Loucy (cell line): ENCODE measurements at regions not wholly inside any gene's neighbourhood (a gene's known extent, or its start where the extent isn't known, plus 50 kb on each side); places are given as distances from the start of the nearest gene placed in this dataset.
"Not testable (repeated sequence)": the region's sequence is repeated elsewhere in the genome, so short reads cannot be mapped to it uniquely, and the experiment has no call there.

ENCODE experiments used
- H2AFZ ChIP-seq: fragments of 200-600 bp; sonication (generic); 2 replicates; pipeline ENCODE4 v1.6.0; 2016; ENCODE audit warnings: antibody characterized with exemption, mild to moderate bottlenecking, low read length, moderate library complexity
- H3F3A ChIP-seq: fragments of 200-600 bp; 2 replicates; pipeline ENCODE4 v1.6.0; 2016; ENCODE audit warnings: antibody characterized with exemption, low read depth, mild to moderate bottlenecking
- H3K27me3 ChIP-seq: fragments of 200-600 bp; sonication (generic); 2 replicates; pipeline ENCODE4 v1.6.1; 2014; ENCODE audit warnings: low read length, mild to moderate bottlenecking; ENCODE audit not compliant: insufficient read depth, poor library complexity, severe bottlenecking
- H3K36me3 ChIP-seq: fragments of 200-600 bp; sonication (generic); 2 replicates; pipeline ENCODE4 v1.6.1; 2016; ENCODE audit warnings: low read length; ENCODE audit not compliant: insufficient read depth
- H3K4me1 ChIP-seq: fragments of 200-600 bp; sonication (generic); 2 replicates; pipeline ENCODE4 v1.5.1; 2014; ENCODE audit warnings: low read length, mild to moderate bottlenecking; ENCODE audit not compliant: insufficient read depth, poor library complexity, severe bottlenecking
- H3K4me2 ChIP-seq: fragments of 200-600 bp; sonication (generic); 2 replicates; pipeline ENCODE4 v1.6.0; 2014; ENCODE audit warnings: antibody characterized with exemption, low read length, low read depth, mild to moderate bottlenecking; ENCODE audit not compliant: poor library complexity, severe bottlenecking
- H3K4me3 ChIP-seq: fragments of 200-600 bp; sonication (generic); 2 replicates; pipeline ENCODE4 v1.5.1; 2014; ENCODE audit warnings: low read length, mild to moderate bottlenecking, mixed read lengths; ENCODE audit not compliant: poor library complexity, severe bottlenecking
- H3K79me2 ChIP-seq: fragments of 200-600 bp; sonication (generic); 2 replicates; pipeline ENCODE4 v1.6.1; 2014; ENCODE audit warnings: low read length; ENCODE audit not compliant: insufficient read depth
- H3K9ac ChIP-seq: fragments of 200-600 bp; sonication (generic); 2 replicates; pipeline ENCODE4 v1.6.0; 2014; ENCODE audit warnings: mild to moderate bottlenecking, low read depth, low read length, moderate library complexity; ENCODE audit not compliant: poor library complexity, severe bottlenecking
- H3K9me2 ChIP-seq: fragments of 200-600 bp; sonication (generic); replicated peaks from 2 replicates; pipeline ENCODE4 v1.6.1; 2016; ENCODE audit warnings: low read depth, low read length, mixed read lengths
- H3K9me3 ChIP-seq: fragments of 200-600 bp; sonication (generic); 2 replicates; pipeline ENCODE4 v1.6.1; 2014; ENCODE audit warnings: mild to moderate bottlenecking, antibody characterized with exemption, low read length, low read depth; ENCODE audit not compliant: insufficient read depth
- H4K20me1 ChIP-seq: fragments of 200-600 bp; sonication (generic); 2 replicates; pipeline ENCODE4 v1.6.0; 2014; ENCODE audit warnings: antibody characterized with exemption, low read length, mild to moderate bottlenecking; ENCODE audit not compliant: insufficient read depth, poor library complexity, severe bottlenecking
- EZH2phosphoT487 ChIP-seq: fragments of 200-600 bp; IDR thresholded peaks from 2 replicates; pipeline ENCODE4 v1.6.1; 2018; ENCODE audit warnings: antibody characterized with exemption, mild to moderate bottlenecking, moderate library complexity, borderline replicate concordance
- TF ChIP-seq, protein P1 (sequence below): fragments of 200-600 bp; sonication (generic); conservative IDR thresholded peaks from 2 replicates; pipeline ENCODE4 v1.5.1; 2014; ENCODE audit warnings: mild to moderate bottlenecking, antibody characterized with exemption, low read length

GRCh38 chrX:65902011-65902410 is 137.9 kb downstream of the VSIG4 start:
- H3K9me3 ChIP-seq, result no peaks in the 10 kb centered on the region
- H3F3A ChIP-seq, result no peaks in the 10 kb centered on the region
- TF ChIP-seq, protein P1, sequence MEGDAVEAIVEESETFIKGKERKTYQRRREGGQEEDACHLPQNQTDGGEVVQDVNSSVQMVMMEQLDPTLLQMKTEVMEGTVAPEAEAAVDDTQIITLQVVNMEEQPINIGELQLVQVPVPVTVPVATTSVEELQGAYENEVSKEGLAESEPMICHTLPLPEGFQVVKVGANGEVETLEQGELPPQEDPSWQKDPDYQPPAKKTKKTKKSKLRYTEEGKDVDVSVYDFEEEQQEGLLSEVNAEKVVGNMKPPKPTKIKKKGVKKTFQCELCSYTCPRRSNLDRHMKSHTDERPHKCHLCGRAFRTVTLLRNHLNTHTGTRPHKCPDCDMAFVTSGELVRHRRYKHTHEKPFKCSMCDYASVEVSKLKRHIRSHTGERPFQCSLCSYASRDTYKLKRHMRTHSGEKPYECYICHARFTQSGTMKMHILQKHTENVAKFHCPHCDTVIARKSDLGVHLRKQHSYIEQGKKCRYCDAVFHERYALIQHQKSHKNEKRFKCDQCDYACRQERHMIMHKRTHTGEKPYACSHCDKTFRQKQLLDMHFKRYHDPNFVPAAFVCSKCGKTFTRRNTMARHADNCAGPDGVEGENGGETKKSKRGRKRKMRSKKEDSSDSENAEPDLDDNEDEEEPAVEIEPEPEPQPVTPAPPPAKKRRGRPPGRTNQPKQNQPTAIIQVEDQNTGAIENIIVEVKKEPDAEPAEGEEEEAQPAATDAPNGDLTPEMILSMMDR, result no peak
- TF ChIP-seq EZH2phosphoT487, result no peak
- no peaks in the 10 kb centered on the region for H3K79me2 ChIP-seq
- H3K4me1 ChIP-seq, result peaks cover 17% of the 10 kb centered on the region
- H3K27me3 ChIP-seq, result no peaks in the 10 kb centered on the region
- no peak overlapping the region for H3K4me2 ChIP-seq
- H2AFZ ChIP-seq, result no peak overlapping the region
- H3K4me3 ChIP-seq, result no peak overlapping the region
- no peaks in the 10 kb centered on the region for H3K9me2 ChIP-seq
- H3K9ac ChIP-seq, result no peak overlapping the region
- H3K36me3 ChIP-seq, result no peaks in the 10 kb centered on the region
- no peaks in the 10 kb centered on the region for H4K20me1 ChIP-seq

DNA sequence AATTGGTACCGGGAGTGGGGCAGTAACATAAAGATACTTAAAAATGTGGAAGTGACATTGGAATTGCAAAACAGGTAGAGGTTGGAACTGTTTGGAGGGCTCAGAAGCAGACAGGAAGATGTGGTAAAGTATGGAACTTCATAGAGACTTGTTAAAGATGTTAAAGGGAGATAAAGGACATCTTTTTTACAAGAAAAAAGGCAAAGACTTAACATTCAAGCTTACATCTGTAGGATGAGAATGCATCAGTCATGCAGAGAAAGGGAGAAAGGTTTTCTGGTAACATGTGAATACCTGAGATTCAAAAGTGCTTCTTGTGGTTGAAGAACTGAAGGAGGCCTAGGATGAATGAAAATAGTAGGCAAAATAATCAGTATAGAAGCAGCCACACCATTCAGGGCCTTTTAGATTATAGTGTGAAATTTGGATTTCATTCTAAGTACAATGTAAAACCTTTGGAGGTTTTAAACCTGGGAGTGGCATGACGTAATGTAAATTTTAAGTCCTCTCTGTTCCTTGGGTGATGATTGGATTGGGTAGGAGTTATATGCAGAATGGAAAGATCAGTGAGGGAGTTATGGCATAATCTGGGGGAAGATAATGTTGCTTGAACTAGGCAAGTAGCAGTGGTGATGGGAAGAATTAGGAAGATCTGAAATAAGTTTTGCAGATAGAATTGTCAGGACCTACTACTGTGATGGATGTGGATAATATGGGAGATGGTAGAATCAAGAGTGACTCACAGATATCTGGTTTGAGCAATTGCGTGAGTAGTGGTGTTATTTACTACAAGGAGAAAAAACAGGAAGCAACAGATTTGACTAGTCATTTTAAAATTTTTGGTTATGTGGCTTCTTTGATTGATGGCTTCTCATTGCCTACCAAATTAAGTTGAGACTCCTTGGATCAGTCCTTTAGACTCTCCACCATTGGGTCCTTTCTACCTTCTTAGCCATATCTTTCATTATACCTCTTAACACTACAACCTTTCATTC is 138.7 kb downstream of the VSIG4 start:
- no peaks in the 10 kb centered on the region for H3K27me3 ChIP-seq
- no peak for TF ChIP-seq EZH2phosphoT487
- TF ChIP-seq, protein P1, result no peak
- no peak overlapping the region for H3K4me3 ChIP-seq
- H2AFZ ChIP-seq, result no peak overlapping the region
- H4K20me1 ChIP-seq, result no peaks in the 10 kb centered on the region
- H3F3A ChIP-seq, result no peaks in the 10 kb centered on the region
- peaks cover 17% of the 10 kb centered on the region for H3K4me1 ChIP-seq
- H3K9me3 ChIP-seq, result no peaks in the 10 kb centered on the region
- H3K9ac ChIP-seq, result no peak overlapping the region
- H3K79me2 ChIP-seq, result no peaks in the 10 kb centered on the region
- H3K9me2 ChIP-seq, result no peaks in the 10 kb centered on the region
- H3K36me3 ChIP-seq, result no peaks in the 10 kb centered on the region
- H3K4me2 ChIP-seq, result no peak overlapping the region

DNA sequence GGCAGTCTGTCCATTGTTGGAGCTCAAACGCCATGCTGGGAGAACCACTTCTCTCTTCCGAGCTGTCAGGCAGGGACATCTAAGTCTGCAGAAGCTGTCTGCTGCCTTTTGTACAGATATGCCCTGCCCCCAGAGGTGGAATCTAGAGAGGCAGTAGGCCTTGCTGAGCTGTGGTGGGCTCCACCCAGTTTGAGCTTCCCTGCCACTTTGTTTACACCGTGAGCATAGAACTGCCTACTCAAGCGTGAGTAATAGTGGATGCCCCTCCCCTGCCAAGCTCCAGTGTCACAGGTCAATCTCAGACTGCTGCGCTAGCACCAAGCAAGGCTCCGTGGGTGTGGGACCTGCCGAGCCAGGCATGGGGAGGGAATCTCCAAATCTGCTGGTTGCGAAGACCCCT is 145.7 kb downstream of the VSIG4 start:
- H3K4me1 ChIP-seq, result no peaks in the 10 kb centered on the region
- H3K27me3 ChIP-seq, result no peaks in the 10 kb centered on the region
- no peaks in the 10 kb centered on the region for H3F3A ChIP-seq
- H3K4me3 ChIP-seq, result no peak overlapping the region
- no peaks in the 10 kb centered on the region for H3K36me3 ChIP-seq
- no peak overlapping the region for H3K9ac ChIP-seq
- H4K20me1 ChIP-seq, result no peaks in the 10 kb centered on the region
- no peak overlapping the region for H3K4me2 ChIP-seq
- no peaks in the 10 kb centered on the region for H3K79me2 ChIP-seq
- no peaks in the 10 kb centered on the region for H3K9me3 ChIP-seq
- TF ChIP-seq EZH2phosphoT487, result no peak
- TF ChIP-seq, protein P1, result no peak
- H3K9me2 ChIP-seq, result no peaks in the 10 kb centered on the region
- H2AFZ ChIP-seq, result no peak overlapping the region

DNA sequence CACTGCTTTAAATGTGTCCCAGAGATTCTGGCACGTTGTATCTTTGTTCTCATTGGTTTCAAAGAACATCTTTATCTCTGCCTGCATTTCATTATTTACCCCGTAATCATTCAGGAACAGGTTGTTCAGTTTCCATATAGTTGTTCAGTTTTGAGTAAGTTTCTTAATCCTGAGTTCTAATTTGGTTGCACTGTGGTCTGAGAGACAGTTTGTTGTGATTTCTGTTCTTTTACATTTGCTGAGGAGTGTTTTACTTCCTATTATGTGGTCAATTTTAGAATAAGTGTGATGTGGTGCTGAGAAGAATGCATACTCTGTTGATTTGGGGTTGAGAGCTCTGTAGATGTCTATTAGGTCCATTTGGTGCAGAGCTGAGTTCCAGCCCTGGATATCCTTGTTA is 148.1 kb downstream of the VSIG4 start:
- not testable (repeated sequence) for H3K9me2 ChIP-seq, H4K20me1 ChIP-seq

DNA sequence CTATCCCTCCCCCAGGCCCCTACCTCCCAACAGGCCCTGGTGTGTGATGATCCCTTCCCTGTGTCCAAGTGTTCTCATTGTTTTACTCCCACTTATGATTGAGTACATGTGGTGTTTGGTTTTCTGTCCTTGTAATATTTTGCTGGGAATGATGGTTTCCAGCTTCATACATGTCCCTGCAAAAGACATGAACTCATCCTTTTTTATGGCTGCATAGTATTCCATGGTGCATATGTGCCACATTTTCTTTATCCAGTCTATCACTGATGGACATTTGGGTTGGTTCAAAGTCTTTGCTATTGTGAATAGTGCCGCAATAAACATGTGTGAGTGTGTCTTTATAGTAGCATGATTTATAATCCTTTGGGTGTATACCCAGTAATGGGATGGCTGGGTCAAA is 151.7 kb downstream of the VSIG4 start:
- peaks cover 12% of the 10 kb centered on the region for H3K4me1 ChIP-seq
- not testable (repeated sequence) for H3K27me3 ChIP-seq, H3K79me2 ChIP-seq, H3K9me3 ChIP-seq, H3K4me2 ChIP-seq, H3K9ac ChIP-seq, H3K36me3 ChIP-seq, H2AFZ ChIP-seq, H3F3A ChIP-seq, H4K20me1 ChIP-seq, H3K4me3 ChIP-seq, H3K9me2 ChIP-seq

More for the DNA sequence above, 148.1 kb downstream of the VSIG4 start:
- H3K9me3 ChIP-seq, H3K27me3 ChIP-seq, H3K4me2 ChIP-seq, H3K79me2 ChIP-seq, H3K9ac ChIP-seq, H3K36me3 ChIP-seq, H3K4me3 ChIP-seq, H2AFZ ChIP-seq, H3K4me1 ChIP-seq, H3F3A ChIP-seq: not testable (repeated sequence)
